ENCODE measurements at regions not wholly inside any gene's neighbourhood (a gene's known extent, or its start where the extent isn't known, plus 50 kb on each side); places are given as distances from the start of the nearest gene placed in this dataset.

DNA sequence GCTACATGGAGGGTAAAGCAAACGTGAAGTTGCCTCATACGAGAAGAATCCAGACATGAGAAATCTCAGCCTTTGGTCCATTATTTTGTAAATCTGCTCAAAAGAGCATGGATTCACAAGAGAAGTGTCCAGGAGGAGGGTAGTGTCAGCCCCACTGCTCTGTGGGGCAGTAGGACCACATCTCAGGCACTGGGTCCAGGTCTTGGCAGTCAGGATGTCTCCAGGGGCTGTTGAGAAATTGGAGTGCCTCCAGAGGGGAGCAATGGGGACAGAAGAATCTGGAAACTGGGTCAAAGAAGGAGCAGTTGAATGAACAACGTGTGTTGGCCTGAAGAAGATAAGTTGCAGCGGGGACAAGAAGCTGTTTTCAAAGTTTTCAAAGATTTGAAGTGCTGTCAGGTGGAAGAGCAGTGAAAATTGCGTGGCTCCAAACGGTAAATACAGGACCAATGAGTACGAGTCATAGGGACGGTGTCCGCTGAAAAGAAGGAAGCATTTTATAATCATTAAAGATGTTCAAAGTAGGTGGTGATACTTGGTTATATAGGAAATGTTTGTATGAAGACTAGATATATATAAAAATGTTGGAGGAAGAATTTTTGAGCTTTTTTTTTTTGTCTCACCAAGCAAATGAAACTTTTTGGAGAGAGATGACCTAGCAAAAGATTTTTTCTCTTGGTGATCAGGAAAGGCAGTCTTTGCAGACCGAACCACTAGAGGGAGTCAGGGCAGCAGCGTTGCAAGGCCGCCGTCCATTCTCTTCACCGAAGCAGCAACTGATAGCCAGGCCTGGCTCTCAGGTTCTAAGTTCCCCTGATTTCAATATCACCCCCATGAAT, 57.1 kb upstream of the ZBED3 start:
- no peak overlapping the region for H3K27ac ChIP-seq
- H3K27me3 ChIP-seq = no peaks in the 10 kb centered on the region
- DNase-seq = peak; percentile 86
- 45 to 57% methylated on average over 14 of the region's 14 CpGs for WGBS, 2 donors
- no peaks in the 10 kb centered on the region for H3K4me1 ChIP-seq
- no peaks in the 10 kb centered on the region for H3K36me3 ChIP-seq
- no peak overlapping the region for H3K4me3 ChIP-seq
- no peak for TF ChIP-seq POLR2A (IDR thresholded peaks at IDR 0.05)
- TF ChIP-seq POLR2AphosphoS5 (IDR thresholded peaks at IDR 0.05) = no peak
- TF ChIP-seq, protein P1, sequence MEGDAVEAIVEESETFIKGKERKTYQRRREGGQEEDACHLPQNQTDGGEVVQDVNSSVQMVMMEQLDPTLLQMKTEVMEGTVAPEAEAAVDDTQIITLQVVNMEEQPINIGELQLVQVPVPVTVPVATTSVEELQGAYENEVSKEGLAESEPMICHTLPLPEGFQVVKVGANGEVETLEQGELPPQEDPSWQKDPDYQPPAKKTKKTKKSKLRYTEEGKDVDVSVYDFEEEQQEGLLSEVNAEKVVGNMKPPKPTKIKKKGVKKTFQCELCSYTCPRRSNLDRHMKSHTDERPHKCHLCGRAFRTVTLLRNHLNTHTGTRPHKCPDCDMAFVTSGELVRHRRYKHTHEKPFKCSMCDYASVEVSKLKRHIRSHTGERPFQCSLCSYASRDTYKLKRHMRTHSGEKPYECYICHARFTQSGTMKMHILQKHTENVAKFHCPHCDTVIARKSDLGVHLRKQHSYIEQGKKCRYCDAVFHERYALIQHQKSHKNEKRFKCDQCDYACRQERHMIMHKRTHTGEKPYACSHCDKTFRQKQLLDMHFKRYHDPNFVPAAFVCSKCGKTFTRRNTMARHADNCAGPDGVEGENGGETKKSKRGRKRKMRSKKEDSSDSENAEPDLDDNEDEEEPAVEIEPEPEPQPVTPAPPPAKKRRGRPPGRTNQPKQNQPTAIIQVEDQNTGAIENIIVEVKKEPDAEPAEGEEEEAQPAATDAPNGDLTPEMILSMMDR (IDR thresholded peaks at IDR 0.05) = peak; percentile 31 to 82 (median 63)
- TF ChIP-seq EP300 (IDR thresholded peaks at IDR 0.05) = no peak
- intact Hi-C loops (cut with DNase I) = loop anchor here (1.0 to 2.0 kb wide), 3 partner anchors 67 to 348 kb away; partner anchors contain the start of genes PDE8B and WDR41
- no peaks in the 10 kb centered on the region for H3K9me3 ChIP-seq

DNA sequence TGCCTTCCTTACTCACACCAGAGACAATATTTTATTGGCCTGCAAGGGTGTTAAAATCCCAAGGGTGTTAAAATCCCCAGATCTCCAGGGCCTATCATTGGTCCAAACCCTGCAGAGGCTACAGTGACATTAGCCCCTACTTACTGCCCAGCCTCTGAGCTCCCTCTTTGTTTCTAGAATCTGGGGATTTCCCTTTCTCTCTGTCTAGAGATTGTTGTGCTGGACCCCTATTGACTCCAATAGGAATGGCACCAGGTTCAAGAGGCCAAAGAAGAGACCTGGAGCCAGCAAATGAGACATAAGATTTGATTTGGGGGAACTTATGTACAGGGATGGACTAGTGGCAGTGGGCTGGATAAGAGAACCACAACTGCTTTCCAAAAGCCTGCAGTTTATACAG, 53.3 kb upstream of the ZBED3 start:
- DNase-seq = no peak
- no peak overlapping the region for H3K27ac ChIP-seq
- H3K36me3 ChIP-seq = no peaks in the 10 kb centered on the region
- intact Hi-C loops (cut with DNase I) = no loop called here
- H3K4me1 ChIP-seq = no peaks in the 10 kb centered on the region
- no peaks in the 10 kb centered on the region for H3K27me3 ChIP-seq
- no peak for TF ChIP-seq POLR2A (IDR thresholded peaks at IDR 0.05)
- no peak for TF ChIP-seq POLR2AphosphoS5 (IDR thresholded peaks at IDR 0.05)
- TF ChIP-seq, protein P1 (IDR thresholded peaks at IDR 0.05) = no peak
- TF ChIP-seq EP300 (IDR thresholded peaks at IDR 0.05) = no peak
- no peaks in the 10 kb centered on the region for H3K9me3 ChIP-seq
- H3K4me3 ChIP-seq = no peak overlapping the region

DNA sequence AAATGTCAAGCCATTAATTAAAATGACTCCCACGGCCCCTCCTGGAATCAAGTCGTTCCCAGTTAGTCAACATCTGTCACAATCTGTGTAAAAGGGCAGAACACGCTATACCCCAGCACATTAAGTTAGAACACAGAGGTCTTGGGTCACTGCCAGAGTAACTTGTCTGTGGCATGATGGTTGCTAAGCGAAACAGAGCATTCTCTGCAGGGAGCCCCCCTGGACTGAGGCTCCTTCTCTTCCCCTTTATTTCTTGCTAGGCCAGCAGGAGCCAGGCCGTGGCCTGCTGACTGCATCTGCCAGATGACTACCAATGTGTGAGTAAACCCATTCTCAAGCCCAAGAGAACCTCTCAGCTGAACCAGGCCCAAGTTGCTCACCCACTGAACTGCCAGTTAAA, 51.9 kb upstream of the ZBED3 start:
- Histone ChIP-seq H3K36me3 (no peaks in the 10 kb centered on the region), H3K4me3 (no peak overlapping the region), H3K27me3 (no peaks in the 10 kb centered on the region), H3K27ac (no peak overlapping the region), H3K9me3 (no peaks in the 10 kb centered on the region), H3K4me1 (no peaks in the 10 kb centered on the region)
- intact Hi-C loops (cut with DNase I) = no loop called here
- DNase-seq = no peak
- TF ChIP-seq, protein P1 (IDR thresholded peaks at IDR 0.05) = no peak
- no peak for TF ChIP-seq EP300 (IDR thresholded peaks at IDR 0.05)
- no peak for TF ChIP-seq POLR2A (IDR thresholded peaks at IDR 0.05)
- TF ChIP-seq POLR2AphosphoS5 (IDR thresholded peaks at IDR 0.05) = no peak
- 68 to 86% methylated on average over 5 of the region's 5 CpGs for WGBS, 2 donors

Small RNA genes in the stretch of these regions (small RNA-seq; reads per million reads assigned to genes)
- 0 reads per million in 3 donors for gene HMGB1P35

Measured in sigmoid colon (tissue), 6 donors.